ENCODE measurements at regions not wholly inside any gene's neighbourhood (a gene's known extent, or its start where the extent isn't known, plus 50 kb on each side); places are given as distances from the start of the nearest gene placed in this dataset.

DNA sequence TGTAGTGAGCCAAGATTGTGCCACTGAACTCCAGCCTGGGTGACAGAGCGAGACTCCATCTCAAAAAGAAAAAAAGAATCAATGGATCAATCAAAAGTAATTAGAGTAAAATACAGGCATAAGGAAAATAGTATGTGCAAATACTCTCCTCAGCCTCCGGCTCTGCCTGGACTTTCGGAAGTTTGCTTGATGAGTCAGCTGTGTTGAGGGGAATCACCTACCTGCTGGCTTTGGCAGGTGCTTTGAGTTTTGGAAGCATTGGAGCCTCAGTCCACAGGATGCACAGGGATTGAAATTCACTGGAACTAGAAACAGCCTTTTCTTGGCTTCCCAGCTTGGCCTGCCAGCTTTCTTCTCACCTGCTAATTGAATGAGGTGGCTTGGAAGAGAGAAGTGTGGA lies 268.2 kb downstream of the PCNX1 start:
- TF ChIP-seq, protein P1, sequence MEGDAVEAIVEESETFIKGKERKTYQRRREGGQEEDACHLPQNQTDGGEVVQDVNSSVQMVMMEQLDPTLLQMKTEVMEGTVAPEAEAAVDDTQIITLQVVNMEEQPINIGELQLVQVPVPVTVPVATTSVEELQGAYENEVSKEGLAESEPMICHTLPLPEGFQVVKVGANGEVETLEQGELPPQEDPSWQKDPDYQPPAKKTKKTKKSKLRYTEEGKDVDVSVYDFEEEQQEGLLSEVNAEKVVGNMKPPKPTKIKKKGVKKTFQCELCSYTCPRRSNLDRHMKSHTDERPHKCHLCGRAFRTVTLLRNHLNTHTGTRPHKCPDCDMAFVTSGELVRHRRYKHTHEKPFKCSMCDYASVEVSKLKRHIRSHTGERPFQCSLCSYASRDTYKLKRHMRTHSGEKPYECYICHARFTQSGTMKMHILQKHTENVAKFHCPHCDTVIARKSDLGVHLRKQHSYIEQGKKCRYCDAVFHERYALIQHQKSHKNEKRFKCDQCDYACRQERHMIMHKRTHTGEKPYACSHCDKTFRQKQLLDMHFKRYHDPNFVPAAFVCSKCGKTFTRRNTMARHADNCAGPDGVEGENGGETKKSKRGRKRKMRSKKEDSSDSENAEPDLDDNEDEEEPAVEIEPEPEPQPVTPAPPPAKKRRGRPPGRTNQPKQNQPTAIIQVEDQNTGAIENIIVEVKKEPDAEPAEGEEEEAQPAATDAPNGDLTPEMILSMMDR (IDR thresholded peaks at IDR 0.05; ENCODE audit: poor library complexity, severe bottlenecking): no peak
- TF ChIP-seq EZH2 (IDR thresholded peaks at IDR 0.05; ENCODE audit: borderline replicate concordance, insufficient read depth, low read length, poor library complexity, severe bottlenecking) (no peak), EP300 (conservative IDR thresholded peaks at IDR 0.05; ENCODE audit: poor library complexity, severe bottlenecking) (no peak), POLR2AphosphoS5 (IDR thresholded peaks at IDR 0.05) (no peak), TAF1 (IDR thresholded peaks at IDR 0.05; ENCODE audit: low read depth) (no peak)
- TF ChIP-seq, protein P2, sequence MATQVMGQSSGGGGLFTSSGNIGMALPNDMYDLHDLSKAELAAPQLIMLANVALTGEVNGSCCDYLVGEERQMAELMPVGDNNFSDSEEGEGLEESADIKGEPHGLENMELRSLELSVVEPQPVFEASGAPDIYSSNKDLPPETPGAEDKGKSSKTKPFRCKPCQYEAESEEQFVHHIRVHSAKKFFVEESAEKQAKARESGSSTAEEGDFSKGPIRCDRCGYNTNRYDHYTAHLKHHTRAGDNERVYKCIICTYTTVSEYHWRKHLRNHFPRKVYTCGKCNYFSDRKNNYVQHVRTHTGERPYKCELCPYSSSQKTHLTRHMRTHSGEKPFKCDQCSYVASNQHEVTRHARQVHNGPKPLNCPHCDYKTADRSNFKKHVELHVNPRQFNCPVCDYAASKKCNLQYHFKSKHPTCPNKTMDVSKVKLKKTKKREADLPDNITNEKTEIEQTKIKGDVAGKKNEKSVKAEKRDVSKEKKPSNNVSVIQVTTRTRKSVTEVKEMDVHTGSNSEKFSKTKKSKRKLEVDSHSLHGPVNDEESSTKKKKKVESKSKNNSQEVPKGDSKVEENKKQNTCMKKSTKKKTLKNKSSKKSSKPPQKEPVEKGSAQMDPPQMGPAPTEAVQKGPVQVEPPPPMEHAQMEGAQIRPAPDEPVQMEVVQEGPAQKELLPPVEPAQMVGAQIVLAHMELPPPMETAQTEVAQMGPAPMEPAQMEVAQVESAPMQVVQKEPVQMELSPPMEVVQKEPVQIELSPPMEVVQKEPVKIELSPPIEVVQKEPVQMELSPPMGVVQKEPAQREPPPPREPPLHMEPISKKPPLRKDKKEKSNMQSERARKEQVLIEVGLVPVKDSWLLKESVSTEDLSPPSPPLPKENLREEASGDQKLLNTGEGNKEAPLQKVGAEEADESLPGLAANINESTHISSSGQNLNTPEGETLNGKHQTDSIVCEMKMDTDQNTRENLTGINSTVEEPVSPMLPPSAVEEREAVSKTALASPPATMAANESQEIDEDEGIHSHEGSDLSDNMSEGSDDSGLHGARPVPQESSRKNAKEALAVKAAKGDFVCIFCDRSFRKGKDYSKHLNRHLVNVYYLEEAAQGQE (IDR thresholded peaks at IDR 0.05; ENCODE audit: borderline replicate concordance): no peak
